RWPE1 (cell line): ENCODE measurements at regions not wholly inside any gene's neighbourhood (a gene's known extent, or its start where the extent isn't known, plus 50 kb on each side); places are given as distances from the start of the nearest gene placed in this dataset.

Experiments
- CTCF ChIA-PET: fragments of 350-600 bp; sonication (Branson Sonifier 250); formaldehyde crosslinking; extraction: SDS; loops from one replicate; lab custom pipeline; 2021; lab: Yijun Ruan, JAX
- POLR2A ChIA-PET: fragments of 400-600 bp; formaldehyde crosslinking; extraction: SDS; loops from one replicate; lab custom pipeline; 2020; ENCODE audit warnings: antibody characterized with exemption; ENCODE audit not compliant: low non-redundant PET; lab: Yijun Ruan, JAX
- DNase-seq: peaks from one replicate; pipeline ENCODE4 v3.0.0; 2012; ENCODE audit warnings: low spot score
- H3K27ac ChIP-seq: fragments of 450-650 bp; 2 replicates; pipeline ENCODE4 v1.5.1; 2017
- CTCF ChIP-seq: fragments of 450-650 bp; conservative IDR thresholded peaks from 2 replicates; pipeline ENCODE4 v1.5.1; 2017; ENCODE audit warnings: low read depth, mild to moderate bottlenecking

- no peak for TF ChIP-seq CTCF
- ChIA-PET CTCF (no interaction called here), POLR2A (no interaction called here)
- DNase-seq, result no peak
- H3K27ac ChIP-seq, result no peak overlapping the region
These were observed 925.4 kb downstream of the CDH11 start for GRCh38 chr16:64196444-64196843.

GRCh38 chr16:64185954-64186353 is 935.9 kb downstream of the CDH11 start:
- DNase-seq, result no peak
- no peak overlapping the region for H3K27ac ChIP-seq
- POLR2A ChIA-PET, result no interaction called here
- CTCF ChIA-PET, result no interaction called here
- TF ChIP-seq CTCF, result no peak

- no peak overlapping the region for H3K27ac ChIP-seq
- ChIA-PET CTCF (no interaction called here), POLR2A (no interaction called here)
- no peak for DNase-seq
- no peak for TF ChIP-seq CTCF
These were observed 937.7 kb downstream of the CDH11 start for GRCh38 chr16:64184156-64184555.

- DNase-seq, result no peak
- H3K27ac ChIP-seq, result no peak overlapping the region
- CTCF ChIA-PET, result no interaction called here
- no peak for TF ChIP-seq CTCF
- POLR2A ChIA-PET, result no interaction called here
These were observed 938.9 kb downstream of the CDH11 start for GRCh38 chr16:64182985-64183384.

GRCh38 chr16:64181271-64181925 is 940.5 kb downstream of the CDH11 start:
- CTCF ChIA-PET, result interaction anchor here (0.6 kb wide), 1 partner anchor 176 kb away, joined by 3 read pairs; no protein-coding TSS in a partner anchor
- POLR2A ChIA-PET, result no interaction called here
- TF ChIP-seq CTCF, result no peak
- no peak for DNase-seq
- no peak overlapping the region for H3K27ac ChIP-seq

GRCh38 chr16:64180136-64180900 is 941.5 kb downstream of the CDH11 start:
- H3K27ac ChIP-seq, result no peak overlapping the region
- POLR2A ChIA-PET, result no interaction called here
- TF ChIP-seq CTCF, result no peak
- CTCF ChIA-PET, result no interaction called here
- DNase-seq, result no peak
